HepG2 (cell line): ENCODE measurements at regions not wholly inside any gene's neighbourhood (a gene's known extent, or its start where the extent isn't known, plus 50 kb on each side); places are given as distances from the start of the nearest gene placed in this dataset.

Experiments
- AGO2 ChIP-seq: fragments of 200-400 bp; formaldehyde crosslinking; optimal IDR thresholded peaks from 2 replicates; pipeline ENCODE3; 2017; ENCODE audit warnings: mild to moderate bottlenecking, low read depth, low read length, moderate library complexity
- CENPBD1 ChIP-seq: sonication (generic); formaldehyde crosslinking; IDR thresholded peaks from 2 replicates; pipeline ENCODE4 v1.8.0; 2022; ENCODE audit warnings: missing genetic modification reagents, low read depth, mild to moderate bottlenecking, borderline replicate concordance
- HMG20A ChIP-seq: IDR thresholded peaks from 2 replicates; pipeline ENCODE4 v1.6.1; 2016; ENCODE audit warnings: borderline replicate concordance
- NFYB ChIP-seq: sonication (generic); formaldehyde crosslinking; IDR thresholded peaks from 2 replicates; pipeline ENCODE4 v1.4.0; 2020; ENCODE audit warnings: missing genetic modification reagents
- SOX13 ChIP-seq, 3 experiments: fragments of 450-650 bp in 1 of 3; sonication (generic) in 1 of 3; formaldehyde crosslinking in 1 of 3; IDR thresholded peaks in 2 of 3; conservative IDR thresholded peaks in 1 of 3; 2 replicates each; pipeline versions ENCODE4 v1.5.0 to v1.6.1; 2016 to 2020; ENCODE audit warnings: antibody characterized with exemption in 1 of 3, mild to moderate bottlenecking in 1 of 3, missing compliant biosample characterization in 1 of 3, missing genetic modification reagents in 1 of 3, moderate library complexity in 1 of 3
- TAF1 ChIP-seq: sonication (generic); formaldehyde crosslinking; IDR thresholded peaks from 2 replicates; pipeline ENCODE4 v1.4.0; 2020; ENCODE audit warnings: missing genetic modification reagents
- TRAFD1 ChIP-seq: sonication (generic); formaldehyde crosslinking; IDR thresholded peaks from 2 replicates; pipeline ENCODE4 v1.5.1; 2020; ENCODE audit warnings: missing genetic modification reagents, mild to moderate bottlenecking, borderline replicate concordance
- ZBTB39 ChIP-seq: sonication (generic); formaldehyde crosslinking; IDR thresholded peaks from 2 replicates; pipeline ENCODE4 v1.5.0; 2020; ENCODE audit warnings: missing genetic modification reagents
- ZC3H4 ChIP-seq: sonication (generic); formaldehyde crosslinking; IDR thresholded peaks from 2 replicates; pipeline ENCODE4 v1.4.0; 2020; ENCODE audit warnings: missing genetic modification reagents, borderline replicate concordance
- ZFP82 ChIP-seq: sonication (generic); formaldehyde crosslinking; IDR thresholded peaks from 2 replicates; pipeline ENCODE4 v1.5.1; 2020; ENCODE audit warnings: mild to moderate bottlenecking, missing genetic modification reagents, borderline replicate concordance
- ZNF160 ChIP-seq: sonication (generic); formaldehyde crosslinking; IDR thresholded peaks from 2 replicates; pipeline ENCODE4 v1.8.0; 2022; ENCODE audit warnings: mild to moderate bottlenecking, inconsistent platforms, missing genetic modification reagents
- ZNF207 ChIP-seq: fragments of 450-650 bp; IDR thresholded peaks from 2 replicates; pipeline ENCODE4 v1.6.1; 2016; ENCODE audit warnings: antibody characterized with exemption, borderline replicate concordance
- ZNF496 ChIP-seq: sonication (generic); formaldehyde crosslinking; IDR thresholded peaks from 2 replicates; pipeline ENCODE4 v1.8.1; 2023; ENCODE audit warnings: mild to moderate bottlenecking, moderate library complexity, missing genetic modification reagents; ENCODE audit not compliant: insufficient replicate concordance
- ZNF652 ChIP-seq: IDR thresholded peaks from 2 replicates; pipeline ENCODE4 v1.6.1; 2016; ENCODE audit warnings: low read depth, borderline replicate concordance
- ZNF704 ChIP-seq: sonication (generic); formaldehyde crosslinking; IDR thresholded peaks from 2 replicates; pipeline ENCODE4 v1.8.1; 2023; ENCODE audit warnings: mild to moderate bottlenecking, inconsistent platforms, moderate library complexity, missing genetic modification reagents, borderline replicate concordance
- ZNF781 ChIP-seq: sonication (generic); formaldehyde crosslinking; IDR thresholded peaks from 2 replicates; pipeline ENCODE4 v1.5.1; 2020; ENCODE audit warnings: borderline replicate concordance, mild to moderate bottlenecking, missing genetic modification reagents; ENCODE audit errors: not compliant biosample characterization

GRCh38 chr15:62756326-62756994 is 286.1 kb upstream of the TPM1 start (continued):
- TF ChIP-seq ZNF704 (no peak), ZNF160 (CRISPR knock-in tag) (no peak), ZBTB39 (CRISPR knock-in tag) (no peak), AGO2 (no peak), TAF1 (no peak), TRAFD1 (CRISPR knock-in tag) (no peak), ZNF207 (no peak), ZNF496 (CRISPR knock-in tag) (no peak), CENPBD1 (CRISPR knock-in tag) (no peak), HMG20A (CRISPR knock-in tag) (no peak), ZC3H4 (no peak), ZNF652 (CRISPR knock-in tag) (peak; percentile 75), ZFP82 (CRISPR knock-in tag) (no peak), ZNF781 (CRISPR knock-in tag) (no peak), SOX13 (IDR thresholded peaks at IDR 0.05) (no peak), SOX13 (CRISPR knock-in tag; conservative IDR thresholded peaks at IDR 0.05 in 1 of 2, IDR thresholded peaks at IDR 0.05 in 1 of 2) (peak in 1 of 2 experiments; percentile 43; a peak in 1 of 4 replicates), NFYB (CRISPR knock-in tag) (no peak)
